Stimulated activated CD4-positive, alpha-beta T cell treated with anti-CD3 and anti-CD28 coated beads, Interleukin-15, amount 100 ng/mL, for 24 hours (primary cell): ENCODE measurements at regions not wholly inside any gene's neighbourhood (a gene's known extent, or its start where the extent isn't known, plus 50 kb on each side); places are given as distances from the start of the nearest gene placed in this dataset.

Experiments used
- DNase-seq: peaks from one replicate; pipeline ENCODE4 v3.0.0-alpha.2; 2020

DNA sequence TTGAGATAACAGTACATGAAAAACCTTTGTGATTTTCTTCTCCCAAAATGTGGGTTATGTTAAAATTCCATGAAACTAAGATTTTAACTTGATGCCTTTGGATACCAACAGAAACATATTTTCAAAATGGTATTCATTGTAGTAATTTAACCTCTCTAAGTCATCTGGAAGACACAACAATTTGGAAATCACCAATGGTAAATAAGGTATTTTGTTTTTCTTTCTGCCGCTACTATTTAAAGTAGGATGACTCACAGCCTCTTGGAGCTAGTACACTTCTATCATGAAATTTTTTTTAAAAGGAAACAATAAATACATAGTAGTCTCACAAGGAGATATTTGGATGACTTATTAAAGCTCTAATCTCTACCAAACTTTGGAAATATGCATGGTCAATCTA lies 291.6 kb upstream of the VEPH1 start:
- no peak for DNase-seq

- DNase-seq = no peak
These were observed 290.5 kb upstream of the VEPH1 start for GRCh38 chr3:157793745-157794144.

DNA sequence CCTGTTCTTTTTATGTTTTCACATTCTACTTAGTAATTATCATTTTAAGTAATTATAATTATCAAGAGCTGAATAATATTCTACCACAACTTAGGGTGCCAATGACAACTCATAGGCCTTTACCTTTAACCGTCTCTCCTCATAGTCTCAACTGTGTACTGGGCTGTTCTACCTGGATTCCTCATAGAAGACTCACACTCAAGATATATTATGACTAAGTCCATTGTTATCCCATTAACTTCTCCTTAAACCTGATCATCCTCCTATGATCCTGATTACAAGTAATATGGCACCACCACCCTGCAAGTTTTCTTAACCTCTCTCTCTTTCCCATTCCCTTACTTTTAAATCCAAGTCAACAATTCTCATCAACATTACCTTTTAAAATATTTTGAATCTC lies 285.9 kb upstream of the VEPH1 start:
- DNase-seq = no peak

- DNase-seq = no peak
These were observed 283.4 kb upstream of the VEPH1 start for GRCh38 chr3:157786618-157787017.

DNA sequence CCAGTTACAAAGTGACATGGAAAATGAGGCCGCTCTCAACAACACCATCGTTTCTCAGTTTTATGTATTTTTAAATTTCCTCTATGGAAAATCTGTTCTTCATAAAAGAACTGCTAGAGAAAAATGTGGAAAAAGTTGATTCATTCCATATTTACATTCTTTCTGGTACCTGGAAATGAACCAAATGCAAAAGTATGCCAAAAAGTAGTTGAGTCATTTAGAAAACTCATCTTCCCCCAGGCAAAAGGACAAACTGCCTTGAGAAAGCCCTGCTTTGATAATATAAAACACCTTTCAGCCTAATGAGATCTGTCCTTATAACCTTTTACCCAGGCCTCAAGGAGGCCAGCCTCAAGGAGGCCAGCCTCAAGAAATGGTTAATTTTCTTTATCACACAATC lies 283.0 kb upstream of the VEPH1 start:
- DNase-seq = no peak

- DNase-seq = no peak
These were observed 282.0 kb upstream of the VEPH1 start for GRCh38 chr3:157785102-157785826.

- DNase-seq = no peak
These were observed 279.0 kb upstream of the VEPH1 start for GRCh38 chr3:157782236-157782635.

GRCh38 chr3:157776861-157777260 lies 273.6 kb upstream of the VEPH1 start:
- DNase-seq = no peak

GRCh38 chr3:157775446-157775845 lies 272.2 kb upstream of the VEPH1 start:
- no peak for DNase-seq

DNA sequence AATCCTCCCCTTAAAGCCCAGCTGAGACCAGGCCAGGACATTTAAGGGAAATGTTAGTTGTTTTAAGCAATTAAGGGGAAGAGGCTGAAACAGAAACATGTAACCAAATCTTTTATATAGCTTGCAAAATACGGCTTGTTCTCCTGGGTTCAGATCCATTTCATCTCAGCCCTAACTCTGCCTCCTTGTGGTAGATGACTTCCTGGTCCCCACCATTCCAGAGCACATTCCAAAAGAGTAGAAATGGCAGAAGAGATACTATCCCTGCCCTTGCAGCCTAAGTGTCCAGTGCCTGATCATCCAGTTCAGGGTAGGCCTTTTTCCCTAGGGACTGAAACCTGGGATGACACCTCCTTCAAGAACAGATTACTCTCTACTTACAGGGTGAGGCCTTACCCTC lies 266.2 kb upstream of the VEPH1 start:
- DNase-seq = no peak

GRCh38 chr3:157767607-157768006 lies 264.4 kb upstream of the VEPH1 start:
- no peak for DNase-seq

DNA sequence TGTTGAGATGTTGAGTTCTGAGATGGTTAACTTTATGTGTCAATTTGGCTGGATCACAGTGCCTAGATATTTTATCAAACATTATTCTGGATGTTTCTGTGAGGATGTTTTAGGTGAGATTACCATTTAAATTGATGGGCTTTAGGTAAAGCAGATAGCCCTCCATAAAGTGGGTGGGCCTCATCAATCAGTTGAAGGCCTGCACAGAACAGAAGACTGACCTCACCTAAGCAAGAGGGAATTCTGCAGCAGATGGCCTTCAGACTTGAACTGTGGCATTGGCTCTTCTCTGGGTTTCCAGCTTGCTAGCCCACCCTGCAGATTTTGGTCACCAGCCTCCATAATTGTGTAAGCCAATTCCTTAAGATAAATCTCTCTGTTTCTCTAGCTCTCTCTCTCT lies 260.4 kb upstream of the VEPH1 start:
- DNase-seq = no peak

- no peak for DNase-seq
These were observed 256.1 kb upstream of the VEPH1 start for GRCh38 chr3:157759311-157759710.

GRCh38 chr3:157755233-157755632 lies 252.0 kb upstream of the VEPH1 start:
- DNase-seq = no peak

DNA sequence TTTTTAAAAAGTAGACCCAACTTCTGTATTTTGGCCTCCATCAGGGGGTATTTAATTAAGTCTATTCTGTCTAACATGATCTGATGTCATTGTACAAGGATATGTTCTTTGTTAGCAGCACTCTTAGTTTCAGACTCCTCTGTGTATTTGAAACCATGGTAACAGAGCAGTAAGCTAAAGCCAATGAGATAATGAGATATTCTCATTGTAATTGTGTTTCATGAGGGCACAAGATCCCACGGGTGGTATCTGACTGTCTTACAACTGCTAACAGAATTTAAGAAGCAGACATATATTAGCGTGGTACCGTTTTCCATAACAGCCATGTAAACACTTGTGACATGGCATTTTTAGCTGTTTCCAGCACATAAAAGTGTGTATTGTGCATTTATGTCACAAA lies 251.2 kb upstream of the VEPH1 start:
- no peak for DNase-seq

DNA sequence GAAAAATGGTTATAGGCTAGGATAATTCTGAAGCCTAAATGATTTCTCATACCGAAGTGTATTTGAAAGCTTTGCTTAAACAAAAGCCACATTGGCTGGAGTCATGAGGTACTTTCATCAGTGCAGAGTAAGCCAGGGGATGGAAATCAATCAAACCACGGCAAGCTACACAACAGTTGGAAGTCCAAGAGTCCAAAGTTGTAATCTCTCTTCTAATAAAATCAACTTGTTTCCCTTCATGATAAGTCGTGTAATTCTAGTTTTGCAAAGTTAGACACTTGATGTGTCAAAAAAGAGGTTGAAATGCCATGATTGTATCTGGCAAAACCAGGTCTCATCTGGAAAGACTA lies 250.5 kb upstream of the VEPH1 start:
- DNase-seq = no peak

GRCh38 chr3:157752956-157753786 lies 250.0 kb upstream of the VEPH1 start:
- DNase-seq = no peak

DNA sequence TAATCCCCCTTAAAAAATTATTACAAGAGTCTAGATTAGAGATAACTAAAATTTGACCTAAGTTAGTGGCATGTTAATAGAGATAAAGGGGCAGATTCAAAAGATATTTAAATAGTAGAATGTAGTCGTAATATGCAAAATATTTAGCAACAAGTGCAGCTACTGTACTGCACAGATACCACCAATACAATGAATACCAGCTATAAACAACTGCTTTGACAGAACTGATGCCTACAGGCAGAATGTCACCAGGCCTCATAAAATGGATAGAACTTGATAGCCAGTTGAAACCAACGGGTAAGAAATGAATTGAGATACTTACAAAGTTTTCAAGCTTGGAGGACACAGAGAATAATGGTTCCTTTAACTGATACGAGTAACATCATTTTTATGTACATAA lies 249.3 kb upstream of the VEPH1 start:
- no peak for DNase-seq

DNA sequence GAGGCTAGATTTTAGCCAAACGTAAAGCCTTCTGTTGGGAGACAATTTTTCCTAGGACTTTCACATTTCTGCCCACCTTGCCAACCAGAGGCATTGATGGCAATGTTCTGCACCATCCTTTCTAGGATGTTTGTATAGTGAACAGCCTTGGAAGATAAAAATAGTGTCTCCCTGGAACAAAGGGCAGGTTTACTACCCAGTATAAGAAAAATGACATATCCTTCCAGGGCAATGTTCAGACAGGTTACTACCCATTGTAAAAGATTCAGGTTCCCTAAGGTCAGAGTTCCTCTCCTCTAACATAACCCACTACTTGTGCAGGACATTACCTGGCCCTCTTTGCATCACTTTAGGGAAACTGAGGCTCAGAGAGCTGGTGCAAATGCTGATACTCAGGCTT lies 248.2 kb upstream of the VEPH1 start:
- no peak for DNase-seq

DNA sequence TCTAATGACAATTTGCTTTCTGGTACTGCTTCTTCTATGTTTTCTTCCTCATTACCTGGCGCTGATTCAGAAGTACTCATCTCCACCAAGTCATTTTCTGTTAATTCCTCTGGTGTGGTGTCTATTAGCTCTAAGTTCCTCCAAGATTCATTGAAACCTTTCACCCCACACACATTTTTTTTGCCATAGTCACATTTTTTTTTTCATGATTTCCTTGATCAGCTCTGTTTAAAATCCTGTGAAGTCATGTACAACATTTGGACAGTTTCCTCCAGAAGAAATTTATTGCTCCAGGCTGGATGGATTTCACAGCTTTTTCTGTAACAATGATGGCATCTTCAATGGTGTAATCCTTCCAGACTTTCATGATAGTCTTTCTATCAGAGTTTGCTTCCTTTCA lies 243.2 kb upstream of the VEPH1 start:
- no peak for DNase-seq

- no peak for DNase-seq
These were observed 238.4 kb upstream of the VEPH1 start for GRCh38 chr3:157741607-157742006.

GRCh38 chr3:157738441-157738840 lies 235.2 kb upstream of the VEPH1 start:
- no peak for DNase-seq

DNA sequence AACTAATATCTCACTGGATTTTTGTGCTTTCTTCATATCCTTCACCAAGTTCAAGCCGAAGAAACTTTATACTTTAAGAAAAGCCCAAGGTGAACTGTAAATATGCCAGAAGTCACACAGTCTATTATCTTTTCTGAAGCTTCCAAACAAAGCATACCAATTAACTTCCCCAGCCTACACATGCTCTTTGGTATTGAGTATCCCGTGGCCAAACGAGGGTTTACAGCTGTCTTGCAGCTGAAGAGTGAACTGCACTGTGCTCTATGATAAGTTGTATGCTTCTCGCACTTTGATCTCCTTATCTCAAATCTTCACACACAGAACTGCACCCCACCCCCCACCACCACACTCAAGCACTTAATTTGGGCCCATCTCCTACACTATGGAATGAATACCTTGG lies 215.6 kb upstream of the VEPH1 start:
- DNase-seq = no peak

DNA sequence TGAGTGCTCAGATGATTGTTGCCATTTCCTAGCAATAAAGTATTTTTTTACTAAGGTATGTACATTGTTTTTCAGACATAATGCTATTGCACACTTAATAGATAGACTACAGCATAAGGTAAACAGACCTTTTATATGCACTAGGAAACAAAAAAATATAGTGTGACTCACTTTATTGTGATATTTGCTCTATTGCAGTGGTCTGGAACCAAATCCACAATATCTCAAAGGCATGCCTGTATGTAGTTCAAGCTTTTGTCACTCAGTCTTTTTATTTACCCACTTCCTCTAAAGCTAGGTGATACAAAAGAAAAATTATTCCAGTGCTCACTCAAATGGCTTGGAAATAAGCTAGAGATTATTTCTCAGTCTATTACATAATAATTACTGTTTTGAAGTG lies 209.9 kb upstream of the VEPH1 start:
- DNase-seq = no peak

DNA sequence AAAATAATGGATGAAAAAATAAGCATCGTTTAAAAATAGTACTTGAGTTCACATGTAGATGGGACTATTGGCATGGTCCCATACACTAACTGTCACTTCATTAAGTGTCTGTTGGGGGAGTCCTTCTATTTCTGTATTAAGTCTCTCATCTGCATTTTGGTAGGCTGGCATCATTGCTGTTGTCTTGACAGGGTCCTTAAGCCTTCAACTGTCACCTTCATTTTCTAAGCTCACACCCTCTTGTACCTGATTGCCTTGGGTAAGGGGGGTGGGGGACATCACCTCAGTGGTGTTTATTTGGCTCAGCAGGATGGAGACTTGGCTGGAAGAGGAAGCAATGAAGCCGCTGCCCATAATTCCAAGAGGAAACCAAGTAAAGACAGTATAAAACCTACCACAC lies 202.0 kb upstream of the VEPH1 start:
- DNase-seq = no peak
